Nephron (organoid): ENCODE measurements at regions not wholly inside any gene's neighbourhood (a gene's known extent, or its start where the extent isn't known, plus 50 kb on each side); places are given as distances from the start of the nearest gene placed in this dataset.

Source experiments
- H3K27ac Mint-ChIP-seq, 3 experiments: 2 replicates each; pipeline ENCODE4 v1.8.0; 2020; ENCODE audit warnings: mixed read lengths in 3 of 3, mild to moderate bottlenecking in 2 of 3, moderate library complexity in 1 of 3
- H3K27me3 Mint-ChIP-seq: 2 replicates; pipeline ENCODE4 v1.8.0; 2021; ENCODE audit warnings: low read depth, mild to moderate bottlenecking, moderate library complexity, mixed read lengths
- H3K36me3 Mint-ChIP-seq: 2 replicates; pipeline ENCODE4 v1.8.0; 2020; ENCODE audit warnings: low read depth, mixed read lengths
- H3K4me1 Mint-ChIP-seq: 2 replicates; pipeline ENCODE4 v1.8.0; 2020; ENCODE audit warnings: mixed read lengths
- H3K4me3 Mint-ChIP-seq, 3 experiments: 2 replicates each; pipeline ENCODE4 v1.8.0; 2020; ENCODE audit warnings: mild to moderate bottlenecking in 3 of 3, mixed read lengths in 3 of 3, moderate library complexity in 2 of 3
- H3K9me3 Mint-ChIP-seq: 2 replicates; pipeline ENCODE4 v1.8.0; 2020; ENCODE audit warnings: mixed read lengths
- TF ChIP-seq, protein P1 (sequence below), 3 experiments: fragments of 200-600 bp; sonication (generic); IDR thresholded peaks; one replicate each; pipeline ENCODE4 v1.5.0; 2021; ENCODE audit warnings: antibody characterized with exemption in 3 of 3; ENCODE audit not compliant: unreplicated experiment in 3 of 3

DNA sequence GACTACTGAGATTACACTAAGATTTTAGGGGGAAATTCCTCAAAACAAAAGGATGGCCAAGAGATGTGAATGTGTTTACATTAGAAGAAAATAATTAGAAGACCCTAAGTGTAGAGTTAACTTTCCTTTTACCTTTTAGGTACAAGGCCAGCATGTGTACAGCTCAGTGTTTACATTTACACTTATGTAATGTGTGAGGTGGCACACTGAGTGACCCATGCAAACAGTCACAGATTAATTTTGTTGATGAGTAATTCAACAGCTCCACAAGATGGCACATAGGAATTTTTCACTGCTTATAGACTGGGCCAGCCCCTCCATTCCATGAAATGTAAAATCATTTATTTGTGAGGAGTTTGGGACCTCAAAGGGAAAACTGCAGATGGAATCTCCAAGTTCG, 90.1 kb upstream of the SLC12A2 start:
- Mint-ChIP-seq H3K9me3 (peaks cover 8% of the 10 kb centered on the region), H3K27ac (no peak overlapping the region), H3K36me3 (no peaks in the 10 kb centered on the region), H3K27me3 (no peaks in the 10 kb centered on the region), H3K4me3 (no peak overlapping the region), H3K4me1 (peaks cover 13% of the 10 kb centered on the region)
- TF ChIP-seq, protein P1, sequence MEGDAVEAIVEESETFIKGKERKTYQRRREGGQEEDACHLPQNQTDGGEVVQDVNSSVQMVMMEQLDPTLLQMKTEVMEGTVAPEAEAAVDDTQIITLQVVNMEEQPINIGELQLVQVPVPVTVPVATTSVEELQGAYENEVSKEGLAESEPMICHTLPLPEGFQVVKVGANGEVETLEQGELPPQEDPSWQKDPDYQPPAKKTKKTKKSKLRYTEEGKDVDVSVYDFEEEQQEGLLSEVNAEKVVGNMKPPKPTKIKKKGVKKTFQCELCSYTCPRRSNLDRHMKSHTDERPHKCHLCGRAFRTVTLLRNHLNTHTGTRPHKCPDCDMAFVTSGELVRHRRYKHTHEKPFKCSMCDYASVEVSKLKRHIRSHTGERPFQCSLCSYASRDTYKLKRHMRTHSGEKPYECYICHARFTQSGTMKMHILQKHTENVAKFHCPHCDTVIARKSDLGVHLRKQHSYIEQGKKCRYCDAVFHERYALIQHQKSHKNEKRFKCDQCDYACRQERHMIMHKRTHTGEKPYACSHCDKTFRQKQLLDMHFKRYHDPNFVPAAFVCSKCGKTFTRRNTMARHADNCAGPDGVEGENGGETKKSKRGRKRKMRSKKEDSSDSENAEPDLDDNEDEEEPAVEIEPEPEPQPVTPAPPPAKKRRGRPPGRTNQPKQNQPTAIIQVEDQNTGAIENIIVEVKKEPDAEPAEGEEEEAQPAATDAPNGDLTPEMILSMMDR (IDR thresholded peaks at IDR 0.05; ENCODE audit: unreplicated experiment in 3 of 3) = no peak

DNA sequence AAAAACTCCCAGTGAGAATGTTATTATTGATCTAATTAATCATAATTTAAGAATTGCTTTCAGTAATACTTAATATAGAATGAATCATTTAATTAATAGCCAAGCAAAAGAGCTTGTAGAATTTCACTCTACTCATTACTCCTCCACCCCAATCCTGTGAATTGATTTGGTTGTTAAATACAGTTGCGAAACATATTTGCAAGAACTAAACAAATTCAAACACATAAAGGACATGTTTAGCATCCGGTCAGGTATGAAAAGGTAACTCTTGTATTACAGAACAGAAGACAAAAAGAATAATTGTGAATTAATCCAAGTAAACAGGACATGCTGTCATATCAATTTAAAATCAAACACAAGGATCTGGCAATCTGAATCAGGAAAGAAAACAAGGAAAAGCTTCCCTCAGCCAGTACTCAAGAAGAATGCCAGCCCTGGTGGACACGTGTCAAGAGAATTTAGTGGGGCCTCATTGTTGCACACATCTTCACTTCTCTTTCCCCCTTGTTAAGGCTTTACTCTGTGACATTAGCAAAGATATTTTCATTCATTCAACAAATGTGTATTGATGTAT, 89.4 kb upstream of the SLC12A2 start:
- no peaks in the 10 kb centered on the region for H3K36me3 Mint-ChIP-seq
- H3K27me3 Mint-ChIP-seq = no peaks in the 10 kb centered on the region
- peaks cover 13% of the 10 kb centered on the region for H3K4me1 Mint-ChIP-seq
- H3K4me3 Mint-ChIP-seq = no peak overlapping the region
- TF ChIP-seq, protein P1 (IDR thresholded peaks at IDR 0.05; ENCODE audit: unreplicated experiment in 3 of 3) = no peak
- no peak overlapping the region for H3K27ac Mint-ChIP-seq
- H3K9me3 Mint-ChIP-seq = peaks cover 8% of the 10 kb centered on the region

DNA sequence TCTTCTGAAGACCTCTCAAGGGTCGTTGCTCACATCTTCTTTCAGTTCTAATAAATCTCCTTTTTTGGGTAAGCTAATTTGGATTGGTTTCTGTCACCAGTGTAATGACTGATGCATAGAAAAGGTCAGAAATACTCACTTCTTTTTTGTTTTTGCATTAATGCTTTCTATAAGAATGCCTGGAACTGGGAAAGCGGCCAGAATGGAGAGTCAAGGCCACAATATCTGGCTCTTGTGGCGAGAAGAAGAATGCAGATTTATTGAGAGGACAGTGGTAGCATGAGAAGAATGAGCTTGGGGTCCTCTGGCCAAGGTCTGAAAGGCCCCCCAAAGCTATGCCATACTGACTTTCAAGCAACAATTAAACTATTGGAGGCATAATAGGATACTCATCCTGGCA, 88.0 kb upstream of the SLC12A2 start:
- peak overlapping the region in 2 of 3 experiments; percentile 62 to 65 for H3K27ac Mint-ChIP-seq
- H3K4me3 Mint-ChIP-seq = no peak overlapping the region
- peaks cover 3% of the 10 kb centered on the region for H3K9me3 Mint-ChIP-seq
- TF ChIP-seq, protein P1 (IDR thresholded peaks at IDR 0.05; ENCODE audit: unreplicated experiment in 3 of 3) = no peak
- no peaks in the 10 kb centered on the region for H3K27me3 Mint-ChIP-seq
- H3K36me3 Mint-ChIP-seq = no peaks in the 10 kb centered on the region
- H3K4me1 Mint-ChIP-seq = peaks cover 13% of the 10 kb centered on the region

DNA sequence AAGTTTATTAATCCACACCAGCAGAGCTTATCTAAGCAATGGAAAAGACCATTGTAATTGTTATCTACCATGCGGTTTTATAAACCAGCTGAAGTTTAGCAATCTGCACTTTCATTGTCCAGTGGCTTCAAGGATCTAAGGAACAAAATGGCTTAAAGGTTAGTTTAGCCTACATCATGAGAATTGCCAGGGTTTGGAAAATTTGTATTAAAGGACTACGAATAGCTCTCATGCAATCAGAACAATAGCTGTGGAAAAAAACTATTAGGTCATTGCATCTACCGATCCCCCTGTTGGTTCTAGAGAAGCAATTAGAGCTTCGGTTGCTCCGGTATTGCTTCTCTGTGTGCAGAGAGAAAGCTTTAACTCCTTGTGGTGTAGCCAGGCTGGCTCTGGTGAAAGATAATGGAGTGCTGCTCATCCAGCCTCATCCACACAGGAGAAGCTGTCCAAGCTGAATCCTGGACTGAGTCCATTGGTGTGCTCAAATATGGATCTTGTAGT, 86.3 kb upstream of the SLC12A2 start:
- Mint-ChIP-seq H3K4me1 (peaks cover 13% of the 10 kb centered on the region), H3K27ac (peak overlapping the region in 1 of 3 experiments; percentile 36), H3K9me3 (no peaks in the 10 kb centered on the region), H3K27me3 (no peaks in the 10 kb centered on the region), H3K4me3 (no peak overlapping the region), H3K36me3 (no peaks in the 10 kb centered on the region)
- TF ChIP-seq, protein P1 (IDR thresholded peaks at IDR 0.05; ENCODE audit: unreplicated experiment in 3 of 3) = no peak

DNA sequence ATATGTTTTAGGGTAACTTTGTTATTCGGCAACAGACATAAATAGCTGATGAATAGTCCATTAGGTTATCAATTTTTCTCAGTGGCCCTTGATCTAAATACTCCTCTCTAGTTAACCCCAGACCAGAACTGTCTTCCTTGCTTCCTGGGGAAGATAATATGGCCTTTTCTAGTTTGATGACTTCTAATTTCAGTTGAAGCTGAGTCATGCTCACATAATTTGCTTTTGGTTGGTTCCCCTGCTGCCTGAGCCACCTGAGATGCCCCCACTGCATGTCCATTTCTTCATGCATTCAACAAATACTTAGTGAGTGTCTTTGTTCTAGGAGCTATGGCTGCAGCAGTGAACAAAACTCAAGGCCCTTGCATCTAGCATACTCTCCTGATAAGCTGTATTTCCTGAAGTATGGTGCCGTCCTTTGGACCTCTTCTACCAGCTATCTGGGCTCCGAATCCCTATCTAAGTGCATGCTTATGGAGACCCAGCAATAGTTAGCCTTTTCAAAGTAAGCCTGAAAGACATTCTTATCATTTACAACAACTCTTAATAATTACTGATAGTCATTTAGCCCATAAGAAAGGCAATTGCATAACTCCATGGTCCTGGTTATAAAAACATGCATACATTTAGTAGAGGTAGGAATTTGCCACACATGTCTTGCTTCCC, 84.5 kb upstream of the SLC12A2 start:
- Mint-ChIP-seq H3K27ac (no peak overlapping the region), H3K27me3 (no peaks in the 10 kb centered on the region)

More for the DNA sequence above, 84.5 kb upstream of the SLC12A2 start:
- no peak overlapping the region for H3K4me3 Mint-ChIP-seq
- TF ChIP-seq, protein P1 (IDR thresholded peaks at IDR 0.05; ENCODE audit: unreplicated experiment in 3 of 3) = no peak
- no peaks in the 10 kb centered on the region for H3K36me3 Mint-ChIP-seq
- peaks cover 13% of the 10 kb centered on the region for H3K4me1 Mint-ChIP-seq
- H3K9me3 Mint-ChIP-seq = no peaks in the 10 kb centered on the region
